ENCODE measurements at regions not wholly inside any gene's neighbourhood (a gene's known extent, or its start where the extent isn't known, plus 50 kb on each side); places are given as distances from the start of the nearest gene placed in this dataset.

DNA sequence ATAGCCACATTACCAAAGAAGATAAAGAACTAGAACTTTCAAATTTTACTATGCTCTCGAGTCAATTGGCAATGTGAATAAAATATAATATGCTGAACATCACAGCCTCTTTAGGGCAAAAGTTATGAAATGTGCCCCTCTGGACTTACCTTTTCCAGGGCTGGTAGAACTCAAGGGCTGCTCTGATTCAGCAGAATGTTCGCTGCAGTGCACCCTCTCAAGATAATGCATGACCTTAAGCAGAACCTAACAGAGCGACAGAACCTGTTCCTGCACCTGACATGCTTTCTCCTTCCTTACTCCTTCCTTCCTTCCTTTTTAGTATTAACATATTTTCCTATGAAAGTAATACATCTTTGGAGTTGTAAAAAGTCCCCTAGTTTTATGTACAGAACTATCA is 65.4 kb upstream of the STXBP5 start:
- no peaks in the 10 kb centered on the region for H3K4me1 ChIP-seq (ENCODE audit: insufficient read depth)
- H3K4me3 ChIP-seq, result no peak overlapping the region
- no peak for DNase-seq
- H3K27ac ChIP-seq, result no peak overlapping the region
- WGBS, 3 donors, result 82 to 85% (median 83%) methylated on average over 3 of the region's 3 CpGs
- no peaks in the 10 kb centered on the region for H3K9me3 ChIP-seq
- no peaks in the 10 kb centered on the region for H3K27me3 ChIP-seq
- no peak for TF ChIP-seq EP300 (IDR thresholded peaks at IDR 0.05)
- no peak for TF ChIP-seq POLR2A (IDR thresholded peaks at IDR 0.05)
- TF ChIP-seq, protein P1, sequence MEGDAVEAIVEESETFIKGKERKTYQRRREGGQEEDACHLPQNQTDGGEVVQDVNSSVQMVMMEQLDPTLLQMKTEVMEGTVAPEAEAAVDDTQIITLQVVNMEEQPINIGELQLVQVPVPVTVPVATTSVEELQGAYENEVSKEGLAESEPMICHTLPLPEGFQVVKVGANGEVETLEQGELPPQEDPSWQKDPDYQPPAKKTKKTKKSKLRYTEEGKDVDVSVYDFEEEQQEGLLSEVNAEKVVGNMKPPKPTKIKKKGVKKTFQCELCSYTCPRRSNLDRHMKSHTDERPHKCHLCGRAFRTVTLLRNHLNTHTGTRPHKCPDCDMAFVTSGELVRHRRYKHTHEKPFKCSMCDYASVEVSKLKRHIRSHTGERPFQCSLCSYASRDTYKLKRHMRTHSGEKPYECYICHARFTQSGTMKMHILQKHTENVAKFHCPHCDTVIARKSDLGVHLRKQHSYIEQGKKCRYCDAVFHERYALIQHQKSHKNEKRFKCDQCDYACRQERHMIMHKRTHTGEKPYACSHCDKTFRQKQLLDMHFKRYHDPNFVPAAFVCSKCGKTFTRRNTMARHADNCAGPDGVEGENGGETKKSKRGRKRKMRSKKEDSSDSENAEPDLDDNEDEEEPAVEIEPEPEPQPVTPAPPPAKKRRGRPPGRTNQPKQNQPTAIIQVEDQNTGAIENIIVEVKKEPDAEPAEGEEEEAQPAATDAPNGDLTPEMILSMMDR (IDR thresholded peaks at IDR 0.05), result no peak
- intact Hi-C loops (cut with DNase I), result no loop called here
- no peaks in the 10 kb centered on the region for H3K36me3 ChIP-seq

DNA sequence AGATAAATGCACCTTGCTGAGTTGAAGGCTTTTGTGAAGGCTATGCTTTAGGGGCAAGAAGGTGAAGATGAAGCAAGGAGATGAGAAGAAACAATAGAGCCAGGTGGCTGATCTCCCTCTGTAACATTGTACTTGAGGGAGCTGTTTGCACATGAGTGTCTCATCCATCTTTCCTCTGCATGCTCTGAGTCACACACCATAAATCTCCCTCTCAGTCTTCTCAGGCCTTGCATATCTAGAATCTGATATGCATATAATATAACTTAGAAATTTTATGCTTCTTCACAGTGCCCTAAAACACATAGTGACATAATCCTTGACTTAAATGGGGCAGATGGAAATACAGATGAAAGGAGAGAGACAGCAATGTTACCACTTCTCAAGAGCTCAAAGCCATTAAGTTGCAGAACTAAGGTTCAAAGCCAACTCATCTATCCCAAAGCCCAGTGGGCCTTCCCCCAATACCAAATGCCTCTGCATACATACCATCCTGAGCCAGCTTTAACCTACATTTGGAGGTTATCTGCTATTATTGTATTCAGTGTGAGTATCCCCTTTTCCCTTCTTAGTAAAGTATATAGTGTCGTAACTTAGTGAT is 62.4 kb upstream of the STXBP5 start:
- Histone ChIP-seq H3K4me1 (ENCODE audit: insufficient read depth) (no peaks in the 10 kb centered on the region), H3K4me3 (no peak overlapping the region), H3K27ac (no peak overlapping the region), H3K9me3 (no peaks in the 10 kb centered on the region), H3K27me3 (no peaks in the 10 kb centered on the region), H3K36me3 (no peaks in the 10 kb centered on the region)
- no peak for DNase-seq
- TF ChIP-seq, protein P1 (IDR thresholded peaks at IDR 0.05), result no peak
- TF ChIP-seq EP300 (IDR thresholded peaks at IDR 0.05), result no peak
- no peak for TF ChIP-seq POLR2A (IDR thresholded peaks at IDR 0.05)
- WGBS, 3 donors, result 90 to 98% (median 94%) methylated on average over 1 of the region's 1 CpG
- intact Hi-C loops (cut with DNase I), result no loop called here

DNA sequence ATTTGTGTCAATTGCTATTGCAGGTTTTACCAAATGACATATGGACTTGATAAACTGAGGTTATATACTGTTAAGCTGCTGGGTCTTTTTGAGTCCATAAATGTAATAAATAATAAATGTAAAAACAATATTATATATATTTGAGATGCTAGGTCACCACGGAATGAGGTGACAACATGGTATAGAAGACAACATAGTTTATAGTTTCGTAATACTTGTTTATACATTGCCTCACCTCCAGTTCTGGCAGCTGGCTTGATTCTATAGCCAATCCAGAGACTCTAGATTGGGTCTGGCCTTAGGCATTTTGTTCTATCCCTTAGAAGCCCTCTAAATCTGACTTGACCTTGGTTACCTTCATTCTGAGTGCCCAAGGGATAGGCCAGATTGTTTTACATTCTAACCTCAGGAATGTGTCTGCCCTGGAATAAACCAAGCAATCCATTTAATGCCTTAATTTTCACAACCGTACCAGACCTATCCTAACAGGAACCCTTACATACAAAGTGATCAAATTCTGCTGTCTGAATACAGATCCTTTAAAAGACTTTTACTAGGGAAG is 61.5 kb upstream of the STXBP5 start:
- no peak overlapping the region for H3K4me3 ChIP-seq
- 77 to 84% (median 81%) methylated on average over 3 of the region's 3 CpGs for WGBS, 3 donors
- intact Hi-C loops (cut with DNase I), result no loop called here

DNA sequence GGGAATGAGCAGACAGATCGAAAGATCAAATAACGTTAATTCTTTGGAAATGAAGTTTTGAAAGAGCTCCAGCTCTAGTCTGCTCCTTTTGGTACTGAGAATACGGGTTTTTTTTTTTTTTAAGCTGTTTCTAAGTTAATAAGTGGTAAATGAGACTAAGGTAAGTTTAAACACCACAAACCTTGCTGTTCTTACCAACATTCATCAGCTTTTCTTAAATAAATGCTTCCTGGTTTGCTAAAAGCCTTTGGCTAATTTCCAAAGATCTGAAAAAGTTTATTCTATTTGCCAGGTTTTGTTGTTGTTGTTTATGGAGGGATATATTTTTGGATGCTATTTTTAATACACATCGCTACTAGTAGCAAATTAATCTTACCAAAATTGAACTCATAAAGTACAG is 55.1 kb upstream of the STXBP5 start:
- Histone ChIP-seq H3K9me3 (no peaks in the 10 kb centered on the region), H3K27ac (no peak overlapping the region), H3K4me1 (ENCODE audit: insufficient read depth) (no peaks in the 10 kb centered on the region), H3K4me3 (no peak overlapping the region), H3K36me3 (no peaks in the 10 kb centered on the region), H3K27me3 (no peaks in the 10 kb centered on the region)
- DNase-seq, result no peak
- intact Hi-C loops (cut with DNase I), result no loop called here
- 91 to 93% (median 92%) methylated on average over 4 of the region's 4 CpGs for WGBS, 3 donors
- TF ChIP-seq POLR2A (IDR thresholded peaks at IDR 0.05), result no peak
- TF ChIP-seq, protein P1 (IDR thresholded peaks at IDR 0.05), result no peak
- no peak for TF ChIP-seq EP300 (IDR thresholded peaks at IDR 0.05)

More for the DNA sequence above, 61.5 kb upstream of the STXBP5 start:
- no peak for DNase-seq
- H3K27me3 ChIP-seq, result no peaks in the 10 kb centered on the region
- no peaks in the 10 kb centered on the region for H3K36me3 ChIP-seq
- H3K4me1 ChIP-seq (ENCODE audit: insufficient read depth), result no peaks in the 10 kb centered on the region
- TF ChIP-seq, protein P1 (IDR thresholded peaks at IDR 0.05), result no peak
- H3K27ac ChIP-seq, result no peak overlapping the region
- no peaks in the 10 kb centered on the region for H3K9me3 ChIP-seq

All from ovary (tissue), 7 donors.